ENCODE measurements at regions not wholly inside any gene's neighbourhood (a gene's known extent, or its start where the extent isn't known, plus 50 kb on each side); places are given as distances from the start of the nearest gene placed in this dataset.

- Histone ChIP-seq H3K4me3 (ENCODE audit: insufficient read depth, low read length, poor library complexity, severe bottlenecking) (no peak overlapping the region), H3K9ac (ENCODE audit: low read length) (no peak overlapping the region), H3K9me3 (ENCODE audit: insufficient read depth, low read length) (no peaks in the 10 kb centered on the region), H2AFZ (ENCODE audit: low read depth, low read length, severe bottlenecking) (no peak overlapping the region), H3K9me2 (replicated peaks; ENCODE audit: insufficient read depth, low read length) (no peaks in the 10 kb centered on the region), H3F3A (ENCODE audit: insufficient read depth) (no peaks in the 10 kb centered on the region), H3K79me2 (ENCODE audit: insufficient read depth, low read length) (no peaks in the 10 kb centered on the region), H3K36me3 (ENCODE audit: low read length) (no peaks in the 10 kb centered on the region), H4K20me1 (ENCODE audit: low read depth, low read length) (no peaks in the 10 kb centered on the region), H3K4me2 (ENCODE audit: low read depth, low read length, poor library complexity, severe bottlenecking) (no peak overlapping the region), H3K27me3 (ENCODE audit: low read length) (no peaks in the 10 kb centered on the region), H3K27ac (ENCODE audit: low read depth, low read length) (no peak overlapping the region)
- TF ChIP-seq CTCF (IDR thresholded peaks at IDR 0.05; ENCODE audit: insufficient read depth, low read length, poor library complexity, severe bottlenecking), result no peak
- TF ChIP-seq EZH2phosphoT487 (conservative IDR thresholded peaks at IDR 0.05; ENCODE audit: low read length), result no peak
Observed at GRCh38 chr12:67471810-67472209, 176.7 kb upstream of the DYRK2 start.

GRCh38 chr12:67472539-67472938 lies 176.0 kb upstream of the DYRK2 start:
- Histone ChIP-seq H3K4me3 (ENCODE audit: insufficient read depth, low read length, poor library complexity, severe bottlenecking) (no peak overlapping the region), H3F3A (ENCODE audit: insufficient read depth) (no peaks in the 10 kb centered on the region), H3K27ac (ENCODE audit: low read depth, low read length) (no peak overlapping the region), H4K20me1 (ENCODE audit: low read depth, low read length) (no peaks in the 10 kb centered on the region), H3K9me2 (replicated peaks; ENCODE audit: insufficient read depth, low read length) (no peaks in the 10 kb centered on the region), H3K36me3 (ENCODE audit: low read length) (no peaks in the 10 kb centered on the region), H3K9ac (ENCODE audit: low read length) (no peak overlapping the region), H3K27me3 (ENCODE audit: low read length) (no peaks in the 10 kb centered on the region), H3K4me2 (ENCODE audit: low read depth, low read length, poor library complexity, severe bottlenecking) (no peak overlapping the region), H3K79me2 (ENCODE audit: insufficient read depth, low read length) (no peaks in the 10 kb centered on the region), H3K9me3 (ENCODE audit: insufficient read depth, low read length) (no peaks in the 10 kb centered on the region), H2AFZ (ENCODE audit: low read depth, low read length, severe bottlenecking) (no peak overlapping the region)
- no peak for TF ChIP-seq CTCF (IDR thresholded peaks at IDR 0.05; ENCODE audit: insufficient read depth, low read length, poor library complexity, severe bottlenecking)
- TF ChIP-seq EZH2phosphoT487 (conservative IDR thresholded peaks at IDR 0.05; ENCODE audit: low read length), result no peak

GRCh38 chr12:67474934-67475620 lies 173.5 kb upstream of the DYRK2 start:
- H4K20me1 ChIP-seq (ENCODE audit: low read depth, low read length), result no peaks in the 10 kb centered on the region

More at GRCh38 chr12:67474934-67475620, 173.5 kb upstream of the DYRK2 start:
- H3F3A ChIP-seq (ENCODE audit: insufficient read depth), result no peaks in the 10 kb centered on the region
- no peaks in the 10 kb centered on the region for H3K79me2 ChIP-seq (ENCODE audit: insufficient read depth, low read length)
- H3K27ac ChIP-seq (ENCODE audit: low read depth, low read length), result no peak overlapping the region
- H3K27me3 ChIP-seq (ENCODE audit: low read length), result no peaks in the 10 kb centered on the region
- H3K9me2 ChIP-seq (replicated peaks; ENCODE audit: insufficient read depth, low read length), result no peaks in the 10 kb centered on the region
- no peaks in the 10 kb centered on the region for H3K36me3 ChIP-seq (ENCODE audit: low read length)
- no peak overlapping the region for H3K9ac ChIP-seq (ENCODE audit: low read length)
- no peak for TF ChIP-seq EZH2phosphoT487 (conservative IDR thresholded peaks at IDR 0.05; ENCODE audit: low read length)
- TF ChIP-seq CTCF (IDR thresholded peaks at IDR 0.05; ENCODE audit: insufficient read depth, low read length, poor library complexity, severe bottlenecking), result no peak
- H3K4me3 ChIP-seq (ENCODE audit: insufficient read depth, low read length, poor library complexity, severe bottlenecking), result no peak overlapping the region
- H3K4me2 ChIP-seq (ENCODE audit: low read depth, low read length, poor library complexity, severe bottlenecking), result no peak overlapping the region
- H2AFZ ChIP-seq (ENCODE audit: low read depth, low read length, severe bottlenecking), result no peak overlapping the region
- no peaks in the 10 kb centered on the region for H3K9me3 ChIP-seq (ENCODE audit: insufficient read depth, low read length)
